Panc1 (cell line): ENCODE measurements at regions not wholly inside any gene's neighbourhood (a gene's known extent, or its start where the extent isn't known, plus 50 kb on each side); places are given as distances from the start of the nearest gene placed in this dataset.

Source experiments
- CTCF ChIP-seq: fragments of 450-650 bp; IDR thresholded peaks from 2 replicates; pipeline ENCODE4 v1.5.1; 2017; ENCODE audit warnings: mild to moderate bottlenecking
- POLR2AphosphoS5 ChIP-seq: IDR thresholded peaks from 2 replicates; pipeline ENCODE4 v1.6.1; 2012; ENCODE audit warnings: mild to moderate bottlenecking, low read depth, low read length, moderate library complexity
- REST ChIP-seq, 2 experiments: IDR thresholded peaks; 2 replicates each; pipeline ENCODE4 v1.6.1; 2011 to 2012; ENCODE audit warnings: low read depth in 2 of 2, control low read depth in 1 of 2, low read length in 1 of 2, mild to moderate bottlenecking in 1 of 2, moderate library complexity in 1 of 2; ENCODE audit not compliant: insufficient read depth in 1 of 2

DNA sequence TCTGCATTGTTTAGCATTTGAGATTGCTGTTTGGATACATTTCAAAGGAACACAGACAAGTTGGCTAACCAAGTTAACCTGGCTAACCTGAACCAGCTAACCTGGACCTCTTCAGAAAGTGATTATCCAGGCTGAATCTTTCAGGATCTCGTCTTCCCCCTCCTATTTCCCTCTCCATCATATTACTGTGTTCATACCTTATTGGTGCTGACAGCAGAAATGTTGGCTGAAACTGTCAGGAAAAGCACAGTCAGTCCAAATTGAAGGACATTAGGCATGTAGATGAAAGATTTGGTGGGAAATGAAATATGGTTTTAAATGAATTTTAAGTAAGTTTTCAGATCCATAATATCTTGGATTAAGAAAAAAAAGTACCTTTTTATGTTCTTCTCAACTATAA lies 92.5 kb upstream of the NEUROD1 start:
- no peak for TF ChIP-seq CTCF
- no peak for TF ChIP-seq POLR2AphosphoS5
- TF ChIP-seq REST (IDR thresholded peaks at IDR 0.05; ENCODE audit: insufficient read depth in 1 of 2, low read depth in 2 of 2, low read length in 1 of 2): no peak
